HepG2 (cell line): ENCODE measurements at regions not wholly inside any gene's neighbourhood (a gene's known extent, or its start where the extent isn't known, plus 50 kb on each side); places are given as distances from the start of the nearest gene placed in this dataset.

Source experiments
- ATAC-seq: fragments of 200-7000 bp; cut with Tn5 transposase; 3 replicates; pipeline ENCODE4 v1.9.1; 2020; ENCODE audit warnings: mild to moderate bottlenecking, moderate library complexity
- BruUV-seq: library from RNA; stranded (reverse); fragments of 400-500 nt; replicated peaks from 2 replicates; lab custom pipeline; 2021; lab: Mats Ljungman, UMichigan
- CTCF ChIA-PET: fragments of 300-600 bp; formaldehyde crosslinking; extraction: SDS; loops from one replicate; lab custom pipeline; 2021; ENCODE audit warnings: low total read pairs, inconsistent platforms, low intra/inter-chr PET ratio; lab: Yijun Ruan, JAX
- POLR2A ChIA-PET: fragments of 350-600 bp; sonication (Branson Sonifier 250); formaldehyde crosslinking; loops from one replicate; lab custom pipeline; 2020; ENCODE audit warnings: antibody characterized with exemption, inconsistent platforms; lab: Yijun Ruan, JAX
- DNase-seq: peaks from one replicate; pipeline ENCODE4 v3.0.0-alpha.2; 2015; ENCODE audit warnings: low spot score
- FAIRE-seq: peaks from 3 replicates; lab custom pipeline; 2011; peaks lifted over from hg19 to GRCh38; lab: Jason Lieb, UNC
- H2AFZ ChIP-seq: one replicate; pipeline ENCODE4 v1.6.1; 2011; ENCODE audit warnings: low read length, inconsistent platforms
- H3K27ac ChIP-seq: fragments of 300-600 bp; 3 replicates; pipeline ENCODE4 v1.8.0; 2011; ENCODE audit warnings: mixed run types, mild to moderate bottlenecking, mixed read lengths, low read length, inconsistent platforms; ENCODE audit not compliant: insufficient read depth; ENCODE audit errors: extremely low read length
- H3K27me3 ChIP-seq, 2 experiments: fragments of 200-600 bp in 1 of 2; 2 replicates in 1 of 2; 3 replicates in 1 of 2; pipeline versions ENCODE4 v1.6.0 to v1.8.0; 2011; ENCODE audit warnings: low read length in 2 of 2, mild to moderate bottlenecking in 2 of 2, moderate library complexity in 2 of 2, inconsistent platforms in 1 of 2; ENCODE audit not compliant: insufficient read depth in 2 of 2, control insufficient read depth in 1 of 2
- H3K36me3 ChIP-seq, 2 experiments: fragments of 200-600 bp in 1 of 2; replicated peaks in 1 of 2; 2 replicates in 1 of 2; 3 replicates in 1 of 2; pipeline versions ENCODE4 v1.5.1 to v1.8.0; 2011; ENCODE audit warnings: low read length in 2 of 2, inconsistent platforms in 1 of 2; ENCODE audit not compliant: insufficient read depth in 2 of 2, control insufficient read depth in 1 of 2
- H3K4me1 ChIP-seq: 2 replicates; pipeline ENCODE4 v1.5.1; 2012; ENCODE audit warnings: low read length, inconsistent platforms; ENCODE audit not compliant: insufficient read depth
- H3K4me2 ChIP-seq: 2 replicates; pipeline ENCODE4 v1.6.0; 2011; ENCODE audit warnings: low read depth, low read length, inconsistent platforms
- H3K4me3 ChIP-seq, 3 experiments: fragments of 200-600 bp in 1 of 3; sonication (generic), shearing (Covaris generic) in 1 of 3; replicated peaks in 1 of 3; 2 replicates each; pipeline ENCODE4 v1.5.1; 2011 to 2016; ENCODE audit warnings: low read length in 3 of 3, inconsistent platforms in 2 of 3, low read depth in 2 of 3, mild to moderate bottlenecking in 2 of 3, control low read depth in 1 of 3, mixed read lengths in 1 of 3; ENCODE audit not compliant: insufficient read depth in 1 of 3
- H3K79me2 ChIP-seq: one replicate; pipeline ENCODE4 v1.6.1; 2011; ENCODE audit warnings: low read length, inconsistent platforms; ENCODE audit not compliant: insufficient read depth
- H3K9ac ChIP-seq: 2 replicates; pipeline ENCODE4 v1.6.0; 2011; ENCODE audit warnings: mild to moderate bottlenecking, low read depth, low read length, inconsistent platforms; ENCODE audit not compliant: insufficient read depth
- H3K9me3 ChIP-seq: 2 replicates; pipeline ENCODE4 v1.5.1; 2012; ENCODE audit warnings: mild to moderate bottlenecking, low read length
- H4K20me1 ChIP-seq: 2 replicates; pipeline ENCODE4 v1.6.0; 2011; ENCODE audit warnings: inconsistent platforms, mild to moderate bottlenecking, low read length, moderate library complexity; ENCODE audit not compliant: insufficient read depth
- FOXC1 ChIP-seq: sonication (generic); formaldehyde crosslinking; IDR thresholded peaks from 2 replicates; pipeline ENCODE4 v1.8.0; 2022; ENCODE audit warnings: mild to moderate bottlenecking, missing genetic modification reagents, borderline replicate concordance
- GZF1 ChIP-seq: sonication (generic); formaldehyde crosslinking; IDR thresholded peaks from 2 replicates; pipeline ENCODE4 v1.5.1; 2020; ENCODE audit warnings: mild to moderate bottlenecking, missing genetic modification reagents
- HMG20B ChIP-seq: conservative IDR thresholded peaks from 2 replicates; pipeline ENCODE4 v1.6.1; 2016; ENCODE audit warnings: missing genetic modification reagents, missing compliant biosample characterization
- IKZF1 ChIP-seq: fragments of 450-650 bp; IDR thresholded peaks from 2 replicates; pipeline ENCODE4 v1.7.1; 2016
- KLF9 ChIP-seq: IDR thresholded peaks from 2 replicates; pipeline ENCODE4 v1.6.1; 2016; ENCODE audit warnings: low read depth
- LCORL ChIP-seq, 2 experiments: fragments of 450-650 bp in 1 of 2; sonication (generic) in 1 of 2; formaldehyde crosslinking in 1 of 2; IDR thresholded peaks; 2 replicates each; pipeline versions ENCODE4 v1.5.0 to v1.6.1; 2017 to 2020; ENCODE audit warnings: antibody characterized with exemption in 1 of 2, missing genetic modification reagents in 1 of 2
- MAFK ChIP-seq, 2 experiments: IDR thresholded peaks in 1 of 2; conservative IDR thresholded peaks in 1 of 2; 2 replicates each; pipeline ENCODE4 v1.6.1; 2011; ENCODE audit warnings: improper control_type of control experiment in 2 of 2, low read length in 2 of 2
- MED8 ChIP-seq: sonication (generic); formaldehyde crosslinking; IDR thresholded peaks from 2 replicates; pipeline ENCODE4 v1.8.1; 2023; ENCODE audit warnings: mild to moderate bottlenecking, missing genetic modification reagents; ENCODE audit not compliant: insufficient replicate concordance
- NFKB2 ChIP-seq: sonication (generic); formaldehyde crosslinking; IDR thresholded peaks from 2 replicates; pipeline ENCODE4 v1.4.0; 2020; ENCODE audit warnings: missing genetic modification reagents, borderline replicate concordance
- NR2F6 ChIP-seq, 2 experiments: IDR thresholded peaks; 2 replicates each; pipeline ENCODE4 v1.6.1; 2016; ENCODE audit warnings: antibody characterized with exemption in 1 of 2, mild to moderate bottlenecking in 1 of 2
- PHF8 ChIP-seq: sonication (generic); formaldehyde crosslinking; IDR thresholded peaks from 2 replicates; pipeline ENCODE4 v1.5.0; 2020; ENCODE audit warnings: missing genetic modification reagents
- PLRG1 ChIP-seq: fragments of 450-650 bp; conservative IDR thresholded peaks from 2 replicates; pipeline ENCODE4 v1.6.1; 2016
- SKI ChIP-seq: fragments of 450-650 bp; IDR thresholded peaks from one replicate; pipeline ENCODE4 v1.6.1; 2018; ENCODE audit warnings: mild to moderate bottlenecking; ENCODE audit not compliant: partially characterized antibody
- TEAD3 ChIP-seq: optimal IDR thresholded peaks from 2 replicates; pipeline ENCODE3; 2016; ENCODE audit warnings: borderline replicate concordance
- TFAP4 ChIP-seq: sonication (generic); IDR thresholded peaks from 2 replicates; pipeline ENCODE4 v1.6.1; 2016; ENCODE audit warnings: low read depth, borderline replicate concordance
- TFDP1 ChIP-seq: IDR thresholded peaks from 2 replicates; pipeline ENCODE4 v1.6.1; 2016; ENCODE audit warnings: missing compliant biosample characterization, missing genetic modification reagents, borderline replicate concordance
- ZBTB1 ChIP-seq: sonication (generic); formaldehyde crosslinking; IDR thresholded peaks from 2 replicates; pipeline ENCODE4 v1.4.0; 2020; ENCODE audit warnings: missing genetic modification reagents, borderline replicate concordance
- ZFP36L2 ChIP-seq: sonication (generic); formaldehyde crosslinking; IDR thresholded peaks from 2 replicates; pipeline ENCODE4 v1.4.0; 2020; ENCODE audit warnings: missing genetic modification reagents
- ZNF30 ChIP-seq: sonication (generic); formaldehyde crosslinking; IDR thresholded peaks from 2 replicates; pipeline ENCODE4 v1.5.0; 2020; ENCODE audit warnings: mild to moderate bottlenecking, missing genetic modification reagents
- ZNF33B ChIP-seq: sonication (generic); formaldehyde crosslinking; IDR thresholded peaks from 2 replicates; pipeline ENCODE4 v1.5.1; 2020; ENCODE audit warnings: mild to moderate bottlenecking, missing genetic modification reagents
- ZNF44 ChIP-seq: sonication (generic); formaldehyde crosslinking; IDR thresholded peaks from 2 replicates; pipeline ENCODE4 v1.5.1; 2020; ENCODE audit warnings: mild to moderate bottlenecking, missing genetic modification reagents
- ZNF569 ChIP-seq: sonication (generic); formaldehyde crosslinking; IDR thresholded peaks from 2 replicates; pipeline ENCODE4 v1.5.0; 2020; ENCODE audit warnings: mild to moderate bottlenecking, missing genetic modification reagents, moderate library complexity, borderline replicate concordance
- ZNF790 ChIP-seq: sonication (generic); formaldehyde crosslinking; IDR thresholded peaks from 2 replicates; pipeline ENCODE4 v1.8.0; 2022; ENCODE audit warnings: missing genetic modification reagents, mild to moderate bottlenecking, borderline replicate concordance
- ZNF816 ChIP-seq: sonication (generic); formaldehyde crosslinking; IDR thresholded peaks from 2 replicates; pipeline ENCODE4 v1.8.0; 2022; ENCODE audit warnings: missing genetic modification reagents, mild to moderate bottlenecking, borderline replicate concordance
- ZSCAN29 ChIP-seq: sonication (generic); formaldehyde crosslinking; conservative IDR thresholded peaks from 2 replicates; pipeline ENCODE4 v1.4.0; 2020; ENCODE audit warnings: mild to moderate bottlenecking, missing genetic modification reagents
- WGBS: methylation state at CpG from one replicate; pipeline ENCODE4 v1.1.6; 2017; ENCODE audit warnings: low lambda C conversion rate; 5-methylcytosine and 5-hydroxymethylcytosine counted together
- in situ Hi-C: cut with HindIII; loops from 2 replicates; pipeline ENCODE4 v1.10.0; 2017; ENCODE audit warnings: low pct_unique_long_range_greater_than_20kb; ENCODE audit not compliant: extremely low pct_ligation_motif_present
- intact Hi-C: fragments of 100-400 bp; cut with micrococcal nuclease; formaldehyde crosslinking; loops from one replicate; pipeline ENCODE4 v1.10.0; 2022; ENCODE audit not compliant: unreplicated experiment

DNA sequence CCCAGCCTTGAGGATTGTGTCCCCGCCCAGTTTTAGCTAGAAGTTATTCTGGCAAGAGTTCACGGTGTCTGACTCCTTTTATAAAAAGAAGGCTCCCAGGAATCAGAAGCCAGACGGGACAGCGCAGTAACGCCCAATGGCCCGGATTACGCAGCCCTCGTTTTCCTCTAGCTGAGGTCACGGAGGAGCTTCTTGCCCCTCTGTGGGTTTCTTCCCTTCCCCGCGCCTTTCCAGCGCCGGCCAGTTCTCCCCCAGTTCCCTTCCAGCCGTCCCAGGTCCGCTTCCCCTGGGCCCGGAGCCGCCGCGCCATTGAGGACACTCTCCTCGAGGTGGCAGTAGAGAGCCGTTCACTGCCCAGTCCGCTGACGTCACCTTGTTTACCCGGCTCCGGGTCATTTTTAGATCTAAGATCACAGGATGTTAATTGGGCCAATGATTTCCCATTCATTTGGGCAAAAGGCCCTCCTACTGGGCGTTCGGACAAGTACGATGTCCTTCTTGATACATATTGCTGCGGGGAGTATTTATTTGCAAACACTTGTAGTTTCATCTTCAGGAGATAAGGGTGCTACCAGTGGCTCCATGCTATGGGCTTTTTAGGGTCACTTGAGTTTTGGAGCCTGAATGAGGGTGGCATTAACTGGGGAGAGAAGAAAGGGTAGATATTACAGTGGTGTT, 81.5 kb upstream of the PPM1B start:
- Histone ChIP-seq H3K4me1 (peaks cover 44% of the 10 kb centered on the region), H3K4me3 (peak overlapping the region; percentile 55 to 72 (median 61)), H3K4me2 (peak overlapping the region; percentile 92), H3K79me2 (no peaks in the 10 kb centered on the region), H4K20me1 (no peaks in the 10 kb centered on the region), H3K9ac (peak overlapping the region; percentile 56), H2AFZ (peak overlapping the region; percentile 98), H3K27ac (no peak overlapping the region), H3K9me3 (no peaks in the 10 kb centered on the region), H3K27me3 (peaks cover 0 to 8% of the 10 kb centered on the region in 2 experiments; a peak in 2 of 5 replicates), H3K36me3 (no peaks in the 10 kb centered on the region)
- peak; percentile 72 for DNase-seq
- 3% methylated on average over 29 of the region's 29 CpGs for WGBS
- peak; percentile 91 for ATAC-seq
- ChIA-PET CTCF (interaction anchor here (0.7 to 2.1 kb wide), 4 partner anchors 43 to 256 kb away, joined by 3 to 13 read pairs (median 3); no protein-coding TSS in a partner anchor), POLR2A (interaction anchor here (0.9 to 2.6 kb wide), 2 partner anchors 25 to 81 kb away, joined by 3 to 11 read pairs; partner anchors contain the start of gene PPM1B)
- intact Hi-C loops, result loop anchor here (1.0 to 5.0 kb wide), 4 partner anchors 80 to 256 kb away; partner anchors contain the start of gene PPM1B
- peak; percentile 30 for FAIRE-seq
- BruUV-seq, result no TSS peak
- in situ Hi-C loops, result loop anchor here (5.0 kb wide), 1 partner anchor 205 kb away; no protein-coding TSS in a partner anchor
- TF ChIP-seq TFDP1 (CRISPR knock-in tag) (no peak), ZNF569 (CRISPR knock-in tag) (no peak), GZF1 (CRISPR knock-in tag) (no peak), NR2F6 (IDR thresholded peaks at IDR 0.05) (peak; percentile 37), NR2F6 (CRISPR knock-in tag; IDR thresholded peaks at IDR 0.05) (peak; percentile 51), ZBTB1 (CRISPR knock-in tag) (no peak), TFAP4 (no peak), ZNF790 (no peak), SKI (no peak), ZNF44 (CRISPR knock-in tag) (no peak), PLRG1 (no peak), ZNF30 (no peak), ZSCAN29 (CRISPR knock-in tag) (0 out of 2 replicates have a peak, but pooled peaks have one; percentile 13), MED8 (CRISPR knock-in tag) (no peak), HMG20B (CRISPR knock-in tag) (no peak), ZNF816 (CRISPR knock-in tag) (0 out of 2 replicates have a peak, but pooled peaks have one; percentile 44), TEAD3 (CRISPR knock-in tag) (peak; percentile 67), MAFK (conservative IDR thresholded peaks at IDR 0.05 in 1 of 2, IDR thresholded peaks at IDR 0.05 in 1 of 2; ENCODE audit: low read length in 2 of 2) (0 out of 4 replicates have a peak, but pooled peaks have one; percentile 0 to 5), FOXC1 (CRISPR knock-in tag) (no peak), ZFP36L2 (CRISPR knock-in tag) (no peak), LCORL (IDR thresholded peaks at IDR 0.05) (no peak), LCORL (CRISPR knock-in tag; IDR thresholded peaks at IDR 0.05) (no peak), KLF9 (CRISPR knock-in tag) (no peak), PHF8 (CRISPR knock-in tag) (peak; percentile 46; the same call in 1 of the 2 replicates), IKZF1 (no peak), ZNF33B (CRISPR knock-in tag) (no peak), NFKB2 (peak; percentile 80; the same call in 1 of the 2 replicates)
